Femur (tissue), 1 donor: ENCODE measurements at regions not wholly inside any gene's neighbourhood (a gene's known extent, or its start where the extent isn't known, plus 50 kb on each side); places are given as distances from the start of the nearest gene placed in this dataset.
"Not testable (repeated sequence)": the region's sequence is repeated elsewhere in the genome, so short reads cannot be mapped to it uniquely, and the experiment has no call there.

ENCODE experiments used
- DNase-seq: peaks from one replicate; pipeline ENCODE4 v3.0.0-alpha.2; 2017

GRCh38 chr11:15300341-15300740 lies 185.6 kb downstream of the INSC start:
- no peak for DNase-seq

GRCh38 chr11:15307619-15308024 lies 192.9 kb downstream of the INSC start:
- DNase-seq, result no peak

GRCh38 chr11:15308840-15309239 lies 194.1 kb downstream of the INSC start:
- DNase-seq, result no peak

GRCh38 chr11:15309296-15309695 lies 194.6 kb downstream of the INSC start:
- DNase-seq, result no peak

- no peak for DNase-seq
Observed at GRCh38 chr11:15313862-15314261, 199.1 kb downstream of the INSC start.

- no peak for DNase-seq
Observed at GRCh38 chr11:15318814-15319213, 204.1 kb downstream of the INSC start.

- DNase-seq, result no peak
Observed at GRCh38 chr11:15326520-15326919, 211.8 kb downstream of the INSC start.

- peak; percentile 77 for DNase-seq
Observed at GRCh38 chr11:15327786-15328231, 213.1 kb downstream of the INSC start.

- DNase-seq, result no peak
Observed at GRCh38 chr11:15333407-15333806, 218.7 kb downstream of the INSC start.

GRCh38 chr11:15334766-15335165 lies 220.0 kb downstream of the INSC start:
- DNase-seq, result no peak

GRCh38 chr11:15336021-15336420 lies 221.3 kb downstream of the INSC start:
- no peak for DNase-seq

- no peak for DNase-seq
Observed at GRCh38 chr11:15339302-15339701, 224.6 kb downstream of the INSC start.

GRCh38 chr11:15341587-15341986 lies 226.9 kb downstream of the INSC start:
- no peak for DNase-seq

GRCh38 chr11:15342163-15342562 lies 227.4 kb downstream of the INSC start:
- no peak for DNase-seq

- DNase-seq, result no peak
Observed at GRCh38 chr11:15346907-15347306, 232.2 kb downstream of the INSC start.

GRCh38 chr11:15347969-15348734 lies 233.4 kb downstream of the INSC start:
- DNase-seq, result no peak

GRCh38 chr11:15349413-15349812 lies 234.7 kb downstream of the INSC start:
- no peak for DNase-seq

- DNase-seq, result no peak
Observed at GRCh38 chr11:15361316-15361715, 246.6 kb downstream of the INSC start.

- DNase-seq, result not testable (repeated sequence)
Observed at GRCh38 chr11:15365286-15365685, 250.6 kb downstream of the INSC start.

GRCh38 chr11:15367695-15368094 lies 253.0 kb downstream of the INSC start:
- no peak for DNase-seq

GRCh38 chr11:15370495-15371147 lies 255.9 kb downstream of the INSC start:
- DNase-seq, result no peak

- DNase-seq, result no peak
Observed at GRCh38 chr11:15371533-15371932, 256.8 kb downstream of the INSC start.

GRCh38 chr11:15374418-15374817 lies 259.7 kb downstream of the INSC start:
- no peak for DNase-seq

GRCh38 chr11:15378941-15379340 lies 264.2 kb downstream of the INSC start:
- no peak for DNase-seq

GRCh38 chr11:15379483-15379882 lies 264.8 kb downstream of the INSC start:
- DNase-seq, result no peak
